ENCODE measurements at regions not wholly inside any gene's neighbourhood (a gene's known extent, or its start where the extent isn't known, plus 50 kb on each side); places are given as distances from the start of the nearest gene placed in this dataset.
"Not testable (repeated sequence)": the region's sequence is repeated elsewhere in the genome, so short reads cannot be mapped to it uniquely, and the experiment has no call there.

DNA sequence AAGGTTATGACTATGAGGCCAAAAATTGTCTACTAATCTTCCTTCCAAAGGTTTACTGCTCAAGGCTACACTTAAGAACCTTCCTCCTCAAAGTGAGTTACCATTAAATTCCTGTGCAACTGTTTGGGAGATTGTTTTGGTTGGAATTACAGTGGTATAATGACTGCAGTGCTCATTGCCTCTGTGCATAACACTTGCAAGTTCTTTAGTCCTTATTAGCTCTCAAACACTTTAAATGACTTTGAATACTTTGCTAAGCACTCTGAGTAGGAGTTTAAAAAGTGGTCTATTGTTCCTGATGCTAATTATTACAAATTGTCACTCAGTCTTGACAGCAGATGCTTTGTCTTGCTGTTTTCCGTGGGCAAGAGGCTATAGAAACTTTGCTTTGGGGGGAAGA, 422.8 kb upstream of the PABPC4L start:
- no peak overlapping the region for H3K4me3 ChIP-seq (ENCODE audit: low read depth, low read length)
- no peak for DNase-seq (ENCODE audit: low read depth)
- H3K36me3 ChIP-seq (ENCODE audit: control insufficient read depth, insufficient read depth, low read length) = no peaks in the 10 kb centered on the region
- TF ChIP-seq, protein P1, sequence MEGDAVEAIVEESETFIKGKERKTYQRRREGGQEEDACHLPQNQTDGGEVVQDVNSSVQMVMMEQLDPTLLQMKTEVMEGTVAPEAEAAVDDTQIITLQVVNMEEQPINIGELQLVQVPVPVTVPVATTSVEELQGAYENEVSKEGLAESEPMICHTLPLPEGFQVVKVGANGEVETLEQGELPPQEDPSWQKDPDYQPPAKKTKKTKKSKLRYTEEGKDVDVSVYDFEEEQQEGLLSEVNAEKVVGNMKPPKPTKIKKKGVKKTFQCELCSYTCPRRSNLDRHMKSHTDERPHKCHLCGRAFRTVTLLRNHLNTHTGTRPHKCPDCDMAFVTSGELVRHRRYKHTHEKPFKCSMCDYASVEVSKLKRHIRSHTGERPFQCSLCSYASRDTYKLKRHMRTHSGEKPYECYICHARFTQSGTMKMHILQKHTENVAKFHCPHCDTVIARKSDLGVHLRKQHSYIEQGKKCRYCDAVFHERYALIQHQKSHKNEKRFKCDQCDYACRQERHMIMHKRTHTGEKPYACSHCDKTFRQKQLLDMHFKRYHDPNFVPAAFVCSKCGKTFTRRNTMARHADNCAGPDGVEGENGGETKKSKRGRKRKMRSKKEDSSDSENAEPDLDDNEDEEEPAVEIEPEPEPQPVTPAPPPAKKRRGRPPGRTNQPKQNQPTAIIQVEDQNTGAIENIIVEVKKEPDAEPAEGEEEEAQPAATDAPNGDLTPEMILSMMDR (IDR thresholded peaks at IDR 0.05; ENCODE audit: insufficient read depth, low read length, poor library complexity, severe bottlenecking) = no peak
- H3K27me3 ChIP-seq (ENCODE audit: control insufficient read depth, insufficient read depth, low read length) = no peaks in the 10 kb centered on the region

DNA sequence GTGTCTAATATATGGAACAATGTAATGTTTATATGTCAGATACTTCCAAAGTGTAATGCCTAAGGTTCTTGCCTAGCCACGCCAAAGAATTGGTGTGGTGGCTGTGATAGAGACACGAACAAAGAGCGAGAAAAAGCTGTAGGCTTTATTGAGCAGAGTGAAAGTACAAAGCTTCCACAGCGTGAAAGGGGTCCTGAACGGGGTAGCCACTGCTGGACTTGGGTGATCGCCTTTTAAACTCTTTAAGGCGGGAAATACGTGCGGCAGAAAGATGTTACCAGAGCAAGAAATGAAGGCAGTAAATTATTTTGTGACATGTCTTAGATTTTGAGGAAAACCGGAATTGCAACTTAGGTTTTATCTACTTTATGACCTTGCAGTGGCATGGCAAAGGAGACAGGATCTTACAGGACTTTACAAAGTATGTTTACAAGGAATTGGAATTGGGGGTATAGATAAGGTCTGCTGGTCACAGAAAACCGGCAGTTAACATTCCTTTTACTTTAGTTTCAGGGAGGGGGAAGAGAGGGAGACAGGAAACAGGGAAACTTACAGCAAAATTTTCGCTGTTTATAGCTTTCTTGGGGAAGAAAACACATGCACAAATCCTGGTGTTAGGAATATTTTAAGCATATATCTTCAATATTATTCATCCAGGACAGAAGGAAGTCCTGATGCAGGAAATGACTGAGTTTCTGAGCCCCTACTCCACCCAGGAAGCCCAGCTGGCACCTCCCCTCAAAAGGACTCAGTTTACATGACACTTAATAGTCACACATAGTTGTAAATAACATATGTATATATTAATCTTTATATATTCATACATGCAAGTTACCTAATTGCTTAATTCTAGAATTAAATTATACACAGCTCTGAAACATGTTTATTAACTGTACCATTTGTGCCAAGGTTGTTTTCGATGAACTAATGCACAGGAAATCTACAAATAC, 421.3 kb upstream of the PABPC4L start:
- H3K4me3 ChIP-seq (ENCODE audit: low read depth, low read length); H3K27me3 ChIP-seq (ENCODE audit: control insufficient read depth, insufficient read depth, low read length); H3K36me3 ChIP-seq (ENCODE audit: control insufficient read depth, insufficient read depth, low read length): not testable (repeated sequence)
- DNase-seq (ENCODE audit: low read depth) = peak; percentile 31

DNA sequence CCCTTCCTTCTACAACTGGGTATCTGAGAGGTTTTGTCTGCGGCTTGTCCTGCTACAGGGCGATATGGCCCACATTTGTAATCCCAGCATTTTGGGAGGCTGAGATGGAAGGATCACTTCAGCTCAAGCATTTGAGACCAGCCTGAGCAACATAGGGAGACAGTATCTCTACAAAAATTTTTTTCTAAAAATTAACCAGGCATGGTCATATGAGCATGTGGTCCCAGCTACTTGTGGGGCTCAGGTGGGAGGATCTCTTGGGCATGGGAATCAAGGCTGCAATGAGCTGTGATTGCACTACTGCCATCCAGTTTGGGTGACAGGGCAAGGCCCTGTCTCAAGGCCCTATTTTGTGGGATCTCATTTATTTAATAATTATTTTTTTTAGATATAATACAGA, 420.6 kb upstream of the PABPC4L start:
- DNase-seq (ENCODE audit: low read depth) = no peak
- Histone ChIP-seq H3K27me3 (ENCODE audit: control insufficient read depth, insufficient read depth, low read length) (no peaks in the 10 kb centered on the region), H3K4me3 (ENCODE audit: low read depth, low read length) (no peak overlapping the region), H3K36me3 (ENCODE audit: control insufficient read depth, insufficient read depth, low read length) (no peaks in the 10 kb centered on the region)
- TF ChIP-seq, protein P1 (IDR thresholded peaks at IDR 0.05; ENCODE audit: insufficient read depth, low read length, poor library complexity, severe bottlenecking) = no peak

DNA sequence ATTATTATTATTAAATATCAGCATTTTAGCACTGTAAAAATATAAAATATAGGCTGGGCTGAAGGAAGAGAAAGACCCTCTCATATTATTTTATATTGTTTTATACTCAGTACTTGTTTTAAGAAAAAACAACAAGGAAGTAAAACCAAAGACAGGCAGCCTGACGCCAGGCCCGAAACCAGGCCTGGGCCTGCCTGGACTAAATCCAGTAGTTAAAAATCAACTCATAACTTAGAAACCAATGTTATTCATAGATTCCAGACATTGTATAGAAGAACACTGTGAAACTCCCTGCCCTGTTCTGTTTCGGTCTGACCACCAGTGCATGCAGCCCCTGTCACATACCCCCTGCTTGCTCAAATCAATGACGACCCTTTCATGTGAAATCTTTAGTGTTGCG, 420.1 kb upstream of the PABPC4L start:
- not testable (repeated sequence) for H3K36me3 ChIP-seq (ENCODE audit: control insufficient read depth, insufficient read depth, low read length); H3K27me3 ChIP-seq (ENCODE audit: control insufficient read depth, insufficient read depth, low read length); H3K4me3 ChIP-seq (ENCODE audit: low read depth, low read length); DNase-seq (ENCODE audit: low read depth)

DNA sequence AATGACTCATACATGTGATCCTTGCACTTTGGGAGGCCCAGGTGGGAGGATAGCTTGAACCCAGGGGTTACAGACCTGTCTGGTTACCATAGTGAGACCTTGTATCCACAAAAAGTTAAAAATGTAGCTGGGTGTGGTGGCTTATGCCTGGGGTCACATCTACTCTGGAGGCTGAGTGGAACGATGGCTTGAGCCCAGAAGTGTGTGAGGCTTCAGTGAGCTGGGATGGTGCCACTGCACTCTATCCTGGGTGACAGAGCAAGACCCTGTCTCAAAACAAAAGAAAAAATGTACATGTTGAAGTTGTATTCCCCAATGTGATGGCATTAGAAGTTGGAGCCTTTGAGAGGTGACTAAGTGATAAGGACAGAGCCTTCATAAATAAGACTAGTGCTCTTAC, 409.4 kb upstream of the PABPC4L start:
- Histone ChIP-seq H3K4me3 (ENCODE audit: low read depth, low read length) (no peak overlapping the region), H3K27me3 (ENCODE audit: control insufficient read depth, insufficient read depth, low read length) (no peaks in the 10 kb centered on the region), H3K36me3 (ENCODE audit: control insufficient read depth, insufficient read depth, low read length) (no peaks in the 10 kb centered on the region)
- TF ChIP-seq, protein P1 (IDR thresholded peaks at IDR 0.05; ENCODE audit: insufficient read depth, low read length, poor library complexity, severe bottlenecking) = no peak
- no peak for DNase-seq (ENCODE audit: low read depth)

DNA sequence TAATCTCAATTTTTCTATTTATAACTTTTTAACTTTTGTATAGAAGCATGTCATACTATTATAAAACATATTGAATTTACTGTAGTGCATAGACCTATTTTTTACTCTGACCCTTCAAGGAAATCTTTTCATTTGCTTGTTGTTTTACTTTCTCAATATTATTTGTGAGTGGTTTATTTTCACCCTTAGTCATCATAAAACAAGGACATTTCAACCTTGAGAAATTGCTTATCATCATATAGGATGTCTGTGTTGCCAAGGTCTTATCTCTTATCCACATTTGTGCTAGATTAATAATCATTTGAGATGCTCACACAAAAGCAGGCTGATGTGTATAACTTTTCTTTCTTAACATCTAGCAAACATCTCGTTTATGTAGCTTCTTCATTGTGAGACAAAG, 408.6 kb upstream of the PABPC4L start:
- no peaks in the 10 kb centered on the region for H3K36me3 ChIP-seq (ENCODE audit: control insufficient read depth, insufficient read depth, low read length)
- H3K4me3 ChIP-seq (ENCODE audit: low read depth, low read length) = no peak overlapping the region
- DNase-seq (ENCODE audit: low read depth) = no peak
- no peaks in the 10 kb centered on the region for H3K27me3 ChIP-seq (ENCODE audit: control insufficient read depth, insufficient read depth, low read length)
- TF ChIP-seq, protein P1 (IDR thresholded peaks at IDR 0.05; ENCODE audit: insufficient read depth, low read length, poor library complexity, severe bottlenecking) = no peak

DNA sequence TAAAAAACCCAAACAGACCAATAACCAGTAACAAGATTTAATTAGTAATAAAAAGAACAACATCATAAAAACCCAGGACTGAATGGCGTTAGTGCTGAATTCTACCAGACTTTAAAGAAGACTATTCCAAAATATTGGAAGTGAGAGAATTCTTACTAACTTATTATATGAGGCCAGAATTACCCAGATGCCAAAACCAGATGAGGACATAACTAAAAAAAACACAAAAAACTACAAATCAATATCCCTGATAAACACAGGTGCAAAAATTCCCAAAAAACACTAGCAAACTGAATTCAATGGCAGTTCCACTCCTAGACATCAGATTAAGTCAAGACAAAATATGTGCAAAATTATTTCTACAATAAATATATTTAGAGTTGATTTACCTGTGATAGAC, 400.1 kb upstream of the PABPC4L start:
- no peak for DNase-seq (ENCODE audit: low read depth)
- TF ChIP-seq, protein P1 (IDR thresholded peaks at IDR 0.05; ENCODE audit: insufficient read depth, low read length, poor library complexity, severe bottlenecking) = no peak
- Histone ChIP-seq H3K4me3 (ENCODE audit: low read depth, low read length) (no peak overlapping the region), H3K36me3 (ENCODE audit: control insufficient read depth, insufficient read depth, low read length) (no peaks in the 10 kb centered on the region), H3K27me3 (ENCODE audit: control insufficient read depth, insufficient read depth, low read length) (no peaks in the 10 kb centered on the region)

Measured in kidney epithelial cell (primary cell).